ENCODE measurements at regions not wholly inside any gene's neighbourhood (a gene's known extent, or its start where the extent isn't known, plus 50 kb on each side); places are given as distances from the start of the nearest gene placed in this dataset.

DNA sequence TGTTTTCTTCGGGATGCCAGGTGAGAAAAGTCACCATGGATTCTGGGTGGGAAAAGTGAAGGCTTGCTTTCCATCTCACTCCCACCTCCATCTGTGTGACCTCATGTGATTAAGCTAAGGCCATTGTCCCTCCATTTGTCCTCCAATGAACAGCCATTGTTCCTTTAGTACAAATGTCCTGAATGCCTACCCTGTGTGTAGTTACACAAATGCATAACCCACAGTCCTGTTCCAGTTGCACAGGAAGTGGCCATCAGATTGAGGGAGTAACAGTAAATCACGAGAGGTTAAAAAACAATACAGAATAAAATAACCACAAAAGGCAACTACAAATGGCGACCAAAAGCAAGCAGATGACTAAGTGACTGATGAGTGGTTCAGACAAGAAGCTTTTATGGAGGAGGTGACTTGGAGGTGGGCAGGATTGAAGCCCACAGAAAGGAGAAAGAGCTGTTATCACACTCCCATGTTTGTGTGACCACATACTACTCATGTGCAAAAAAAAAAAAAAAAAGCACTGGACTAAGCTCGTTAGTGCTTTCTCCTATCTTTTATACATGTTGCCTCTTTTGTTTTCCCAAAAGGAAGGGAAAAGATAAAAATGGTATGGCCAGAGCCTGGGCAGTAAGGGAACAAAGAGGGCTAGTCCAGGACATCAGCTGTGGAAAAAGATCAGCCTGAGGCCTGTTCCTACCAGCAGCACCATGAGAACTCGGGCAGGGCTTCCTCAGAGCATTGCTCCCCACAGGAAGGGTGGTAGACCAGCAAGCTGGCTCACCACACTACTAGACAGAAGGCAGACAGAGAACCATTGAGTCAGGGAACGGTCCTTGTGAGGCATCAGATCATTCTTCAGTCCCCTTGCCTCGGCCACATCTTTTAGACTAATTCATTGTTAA is 111.0 kb downstream of the TFAP2A start:
- DNase-seq: no peak

DNA sequence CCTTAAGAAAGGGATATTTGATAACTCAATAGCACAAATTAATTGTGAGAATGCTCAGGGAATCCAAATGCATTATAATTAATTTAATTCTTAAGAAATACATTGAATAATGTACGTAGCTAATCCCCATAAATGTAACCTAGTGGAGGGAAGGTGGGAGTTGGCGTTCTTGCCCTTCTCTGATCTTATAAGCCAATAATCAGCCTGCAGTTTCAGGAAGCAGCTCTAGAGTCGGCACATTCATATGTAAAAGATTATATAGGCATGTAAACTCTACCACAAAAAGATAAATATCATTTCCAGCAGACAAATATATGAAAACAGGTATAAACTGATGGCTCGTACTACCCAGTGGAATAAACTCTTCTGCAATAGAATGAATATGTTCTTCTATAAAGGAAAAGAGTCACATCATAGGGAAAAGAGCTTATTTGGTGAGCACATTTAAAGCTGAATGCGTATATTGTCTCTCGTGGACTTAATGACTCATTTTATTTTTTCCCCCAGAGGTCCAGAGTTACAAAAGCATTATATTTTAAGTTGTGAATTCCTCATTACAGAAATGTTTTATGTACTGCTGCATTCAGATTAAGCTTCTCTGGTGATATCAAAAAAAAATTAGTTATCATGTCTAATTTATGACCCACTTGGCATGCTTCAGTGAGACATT is 112.2 kb downstream of the TFAP2A start:
- no peak for DNase-seq

DNA sequence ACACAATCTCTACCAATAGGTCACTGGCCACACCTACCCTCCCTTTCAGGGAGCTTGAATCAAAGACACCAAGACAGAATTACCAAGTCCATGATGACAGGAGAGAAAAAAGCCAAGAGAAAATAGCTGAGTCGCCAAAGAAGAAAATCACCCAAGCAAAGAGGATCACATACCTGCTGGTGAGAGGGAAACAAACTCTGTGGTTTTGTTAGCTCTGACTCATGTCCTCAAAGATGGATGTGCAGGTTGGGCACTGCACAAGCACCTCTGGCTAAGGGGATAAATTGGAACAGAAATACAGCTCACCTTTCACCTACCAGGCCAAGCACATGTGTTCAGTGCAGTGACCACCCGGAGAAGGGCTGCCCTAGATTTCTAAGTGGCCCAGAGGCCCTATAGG is 114.8 kb downstream of the TFAP2A start:
- DNase-seq: no peak

DNA sequence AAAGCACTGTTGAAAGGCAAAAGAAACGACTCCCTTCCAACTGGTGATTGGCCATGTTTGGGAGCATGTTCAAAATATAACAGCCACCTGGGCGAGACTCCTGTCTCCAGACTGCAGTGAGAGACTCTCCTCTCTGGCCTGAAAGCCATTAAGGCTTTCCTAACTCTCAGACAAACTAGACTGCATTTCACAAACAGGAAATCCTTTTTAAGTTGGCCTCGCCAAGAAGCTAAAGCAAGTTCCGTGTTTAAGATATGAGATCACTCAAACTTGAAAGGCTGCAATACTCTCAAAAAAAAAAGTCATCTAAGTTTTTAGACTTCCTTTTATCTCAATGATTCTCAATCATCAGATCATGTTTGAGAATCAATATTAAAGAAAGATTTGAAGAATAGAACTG is 117.0 kb downstream of the TFAP2A start:
- DNase-seq: no peak

DNA sequence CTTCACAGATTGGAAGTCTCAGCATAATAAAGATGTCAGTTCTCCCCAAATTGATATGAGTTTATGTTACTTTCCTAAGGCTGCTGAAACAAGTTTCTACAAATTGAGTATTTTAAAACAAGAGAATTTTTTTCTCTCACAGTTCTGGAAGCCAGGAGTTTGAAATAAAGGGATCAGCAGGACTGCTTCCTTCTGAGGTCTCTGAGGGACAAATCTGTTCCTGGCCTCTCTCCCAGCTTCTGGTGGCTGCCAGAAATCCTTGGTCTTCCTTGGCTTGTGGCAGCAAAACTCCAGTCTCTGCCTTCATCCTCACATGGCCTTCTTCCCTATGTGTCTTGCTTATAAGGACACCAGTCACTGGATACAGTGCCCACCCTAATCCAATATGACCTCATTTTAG is 136.1 kb downstream of the TFAP2A start:
- DNase-seq: no peak

DNA sequence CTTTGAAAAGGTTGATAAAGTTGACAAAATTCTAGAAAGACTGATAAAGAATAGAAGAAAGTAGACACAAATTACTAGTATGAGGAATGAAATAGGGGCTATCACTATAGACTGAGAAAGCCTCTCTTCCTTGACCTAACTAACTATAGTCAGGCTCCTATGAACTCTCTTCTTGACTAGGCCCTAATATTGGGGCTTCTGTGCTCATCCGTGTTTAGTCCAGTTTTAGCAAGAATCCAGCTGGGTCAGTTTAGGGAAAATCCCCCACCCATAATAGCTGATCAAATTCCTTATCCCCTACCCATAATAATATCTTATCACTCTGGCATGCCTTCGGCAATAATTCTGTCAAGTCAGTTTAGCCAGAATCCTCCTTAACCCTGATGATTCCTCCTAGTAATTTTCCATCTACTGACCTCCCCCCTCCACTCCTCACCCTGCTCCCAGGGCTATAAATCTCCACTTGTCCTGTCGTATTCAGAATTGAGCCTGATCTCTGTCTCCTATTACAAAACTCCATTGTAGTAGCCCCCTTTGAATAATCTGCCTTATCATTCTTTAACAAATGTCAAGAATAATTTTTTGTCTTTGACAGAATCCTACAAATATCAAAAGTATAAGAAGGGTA is 138.1 kb downstream of the TFAP2A start:
- DNase-seq: no peak

DNA sequence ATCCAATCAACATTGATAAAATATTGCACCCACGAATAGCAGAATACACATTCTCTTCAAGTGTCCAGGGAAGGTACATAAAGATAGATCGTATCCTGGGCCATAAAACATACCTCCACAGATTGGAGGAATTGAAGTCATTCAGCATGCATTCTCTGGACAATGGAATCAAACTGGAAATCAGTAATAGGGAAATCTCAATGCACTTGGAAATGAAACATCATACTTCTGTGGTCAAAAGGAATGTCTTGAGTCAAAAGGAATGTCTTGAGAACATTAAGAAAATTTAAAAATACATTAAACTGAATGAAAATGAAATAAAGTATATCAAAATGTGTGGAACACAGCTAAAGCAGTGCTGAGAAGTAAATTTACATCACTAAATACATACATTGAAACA is 138.8 kb downstream of the TFAP2A start:
- DNase-seq: no peak

DNA sequence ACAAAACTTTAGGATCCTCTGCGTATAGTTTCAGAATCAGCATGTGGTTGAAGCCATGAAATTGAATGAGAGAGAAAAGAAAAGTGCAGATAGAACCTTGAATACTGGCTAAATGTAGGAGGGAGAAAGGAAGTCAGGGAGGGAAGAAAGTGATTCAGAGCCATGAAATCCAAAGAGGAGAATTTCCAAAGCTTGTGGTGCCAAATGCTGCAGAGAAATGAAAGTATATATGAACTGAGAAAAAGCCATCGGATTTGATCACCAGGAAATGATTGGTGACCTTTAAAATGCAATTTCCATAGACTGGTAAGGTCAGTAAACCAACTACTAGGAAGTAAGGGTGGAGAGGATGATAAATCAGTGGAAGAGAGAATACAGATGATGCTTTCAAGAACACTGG is 142.3 kb downstream of the TFAP2A start:
- DNase-seq: no peak

DNA sequence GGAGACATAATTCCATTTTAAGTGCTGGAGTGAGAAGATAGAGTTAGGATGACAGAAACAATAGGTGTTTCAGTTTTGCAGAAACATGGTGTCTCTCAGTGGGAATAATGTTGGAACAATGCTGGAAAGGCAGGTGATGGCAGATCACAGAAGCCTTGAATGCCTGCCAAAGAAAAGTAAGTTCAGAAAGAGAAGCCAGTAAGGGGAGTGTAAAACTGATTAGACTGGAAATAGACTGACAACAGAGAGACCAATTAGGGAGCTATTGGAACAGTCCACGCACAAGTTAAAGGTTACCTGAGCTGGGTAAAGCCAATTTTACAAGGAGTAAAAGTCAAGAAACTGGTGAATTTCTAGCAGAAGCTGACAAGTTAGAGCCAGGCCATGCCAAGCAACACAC is 142.9 kb downstream of the TFAP2A start:
- DNase-seq: no peak

DNA sequence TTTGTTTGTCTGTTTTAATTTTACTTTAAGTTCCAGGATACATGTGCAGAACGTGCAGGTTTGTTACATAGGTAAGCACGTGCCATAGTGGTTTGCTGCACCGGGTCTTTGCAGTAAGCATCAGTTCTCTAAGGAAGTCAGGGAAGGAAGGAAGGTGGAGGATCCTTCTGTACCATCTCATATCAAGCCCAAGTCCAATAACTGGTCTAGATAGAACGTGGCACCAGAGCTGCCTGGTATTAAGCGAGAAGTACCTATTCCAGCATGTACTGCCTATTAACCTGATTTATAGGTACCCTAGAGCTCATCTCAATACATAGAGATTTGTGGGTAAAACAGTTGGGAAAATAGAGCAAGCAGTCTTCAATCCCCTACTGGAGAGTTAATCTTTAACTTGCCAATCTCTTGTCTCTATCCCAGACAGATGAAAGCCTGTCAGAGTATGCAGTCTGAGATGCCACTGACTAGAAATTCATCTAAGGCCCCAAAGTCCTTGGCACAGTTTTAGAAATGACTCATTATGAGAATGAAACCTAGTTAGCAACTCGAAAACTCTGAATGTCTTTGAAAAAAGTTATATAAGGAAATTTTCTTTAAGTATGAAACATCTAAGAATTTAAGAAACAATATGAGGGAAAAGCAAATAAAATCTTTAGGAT is 144.9 kb downstream of the TFAP2A start:
- no peak for DNase-seq

DNA sequence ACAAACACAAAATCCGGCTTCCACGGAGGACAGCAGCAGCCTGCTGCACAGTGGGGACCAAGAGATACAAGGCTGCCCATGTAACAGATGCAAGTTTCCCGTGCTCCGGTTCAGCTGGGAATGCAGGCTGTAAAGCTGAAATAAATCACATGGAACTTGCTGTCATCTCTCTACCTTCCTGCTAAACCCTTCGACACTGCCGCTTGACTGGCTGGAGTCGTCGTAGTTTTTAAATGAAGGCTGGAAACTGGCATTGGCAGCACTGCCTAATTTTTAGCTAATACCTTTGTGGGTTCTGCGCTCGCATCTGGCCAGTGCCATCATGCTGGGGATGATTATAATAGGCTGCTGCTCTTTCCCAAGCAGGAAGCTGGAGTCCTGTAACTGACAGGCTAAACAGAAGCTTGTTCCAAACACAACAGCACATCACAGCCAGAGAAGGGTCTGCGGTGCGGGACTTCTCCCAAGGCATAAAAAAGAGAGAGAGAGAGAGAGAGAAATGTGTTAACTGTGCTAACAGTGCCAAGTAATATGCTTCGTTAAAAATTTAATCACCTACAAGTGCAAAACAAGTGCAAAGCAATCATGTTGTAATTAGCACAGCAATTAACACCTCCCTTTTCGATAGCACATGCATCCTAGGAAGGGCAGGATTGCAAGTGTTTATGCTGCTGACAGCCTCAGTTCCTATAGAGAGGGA is 146.1 kb downstream of the TFAP2A start:
- no peak for DNase-seq

DNA sequence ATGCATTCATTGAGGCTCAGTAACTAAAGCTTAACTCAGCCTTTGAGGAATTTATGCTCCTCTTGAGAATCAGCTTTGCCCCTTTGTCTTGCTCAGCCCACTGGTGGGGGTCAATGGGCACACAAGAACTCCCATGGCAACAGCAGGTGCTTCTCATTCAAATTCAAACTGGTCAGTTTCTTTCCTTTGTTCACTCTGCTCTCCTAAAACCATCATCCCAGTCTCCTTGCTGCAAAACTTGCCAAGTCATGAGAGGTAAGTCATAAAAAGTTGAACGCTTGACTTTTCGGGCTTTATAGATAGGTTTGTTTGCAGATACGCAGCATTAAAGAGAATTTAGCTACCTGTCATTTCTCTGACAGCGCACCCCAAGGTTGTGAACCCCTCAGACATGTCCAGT is 146.8 kb downstream of the TFAP2A start:
- no peak for DNase-seq

DNA sequence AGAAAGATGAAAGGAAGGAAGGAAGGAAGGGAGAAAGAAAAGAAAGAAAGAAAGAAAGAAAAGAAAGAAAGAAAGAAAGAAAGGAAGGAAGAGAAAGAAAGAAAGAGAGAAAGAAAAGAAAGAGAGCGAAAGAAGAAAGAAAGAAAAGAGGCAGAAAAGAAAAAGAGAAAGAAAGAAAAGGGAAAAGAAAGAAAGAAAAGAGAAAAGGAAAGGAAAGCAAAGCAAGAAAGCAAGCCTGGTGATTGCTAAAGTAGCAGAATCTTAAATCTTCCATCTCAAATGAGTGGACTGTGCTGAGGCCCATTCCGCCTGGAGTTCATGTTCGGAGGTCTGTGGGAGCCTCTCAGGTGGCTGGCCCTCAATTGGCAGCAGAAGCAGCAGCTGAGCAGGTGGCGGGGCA is 148.4 kb downstream of the TFAP2A start:
- no peak for DNase-seq

DNA sequence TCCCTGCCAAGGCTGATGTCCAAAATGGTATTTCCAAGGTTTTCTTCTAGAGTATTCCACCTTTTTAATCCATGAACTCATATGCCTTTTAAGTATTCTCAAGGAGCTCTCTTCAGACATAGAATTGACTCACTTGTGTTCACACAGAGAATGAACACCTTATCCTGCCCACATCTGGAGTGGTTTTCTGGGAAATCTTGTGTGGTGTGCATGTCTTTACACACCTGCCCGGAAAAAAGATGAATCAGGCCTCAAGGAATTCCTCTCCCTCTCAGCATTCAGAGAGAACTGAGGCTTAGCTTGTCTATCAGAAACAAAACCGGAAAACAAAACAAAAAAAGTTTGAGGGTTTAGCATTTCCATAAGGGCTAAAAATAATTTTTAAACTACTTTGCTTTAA is 148.8 kb downstream of the TFAP2A start:
- DNase-seq: no peak

DNA sequence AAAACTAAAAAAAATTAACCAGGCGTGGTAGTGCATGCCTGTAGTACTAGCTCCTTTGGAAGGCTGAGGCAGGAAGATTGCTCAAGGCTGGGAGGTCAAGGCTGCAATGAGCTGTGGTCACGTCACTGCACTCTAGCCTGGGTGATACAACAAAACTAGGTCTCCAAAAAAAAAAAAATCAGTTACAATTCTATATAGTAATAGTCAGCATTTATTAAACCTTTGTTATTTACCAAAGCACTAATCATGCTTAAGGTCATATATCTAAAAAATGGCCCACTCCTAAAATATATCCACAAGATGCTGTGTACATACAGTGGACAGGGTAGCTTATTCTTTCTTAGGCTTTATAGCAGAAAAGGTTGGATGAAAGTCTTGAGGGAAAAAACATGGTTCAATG is 152.4 kb downstream of the TFAP2A start:
- DNase-seq: no peak

DNA sequence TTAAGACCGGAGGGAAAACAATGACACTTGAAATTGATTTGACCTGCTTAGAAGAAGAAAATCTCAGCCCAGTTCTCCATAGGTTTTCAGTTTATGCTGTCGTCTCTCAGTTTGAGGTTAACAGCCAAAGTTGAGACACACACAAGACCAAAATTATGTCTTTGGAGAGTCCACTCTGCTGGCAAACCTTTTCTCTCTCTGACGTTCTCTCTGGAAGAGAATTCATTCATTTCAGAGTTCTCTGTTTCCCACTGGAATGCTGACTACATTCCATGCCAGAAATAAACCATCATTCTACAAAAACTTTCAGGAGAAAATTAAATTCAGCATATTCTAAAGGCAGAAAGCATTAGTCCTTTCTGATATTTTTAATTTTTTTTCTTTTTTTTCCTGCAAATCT is 155.2 kb downstream of the TFAP2A start:
- DNase-seq: no peak

DNA sequence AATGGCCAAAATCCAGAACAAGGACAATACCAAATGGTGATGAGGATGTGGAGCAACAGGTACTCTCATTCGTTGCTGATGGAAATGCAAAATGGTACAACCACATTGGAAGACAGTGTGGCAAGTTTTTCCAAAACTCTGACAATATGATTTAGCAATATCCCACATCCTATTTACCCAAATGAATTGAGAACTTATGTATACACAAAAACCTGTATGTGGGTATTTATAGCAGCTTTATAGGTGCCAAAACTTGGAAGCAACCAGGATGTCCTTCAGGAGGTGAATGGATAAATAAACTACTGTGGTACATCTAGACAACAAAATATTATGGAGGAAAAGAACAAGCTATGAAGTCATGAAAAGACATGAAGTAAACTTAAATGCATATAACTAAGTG is 156.5 kb downstream of the TFAP2A start:
- DNase-seq: no peak

DNA sequence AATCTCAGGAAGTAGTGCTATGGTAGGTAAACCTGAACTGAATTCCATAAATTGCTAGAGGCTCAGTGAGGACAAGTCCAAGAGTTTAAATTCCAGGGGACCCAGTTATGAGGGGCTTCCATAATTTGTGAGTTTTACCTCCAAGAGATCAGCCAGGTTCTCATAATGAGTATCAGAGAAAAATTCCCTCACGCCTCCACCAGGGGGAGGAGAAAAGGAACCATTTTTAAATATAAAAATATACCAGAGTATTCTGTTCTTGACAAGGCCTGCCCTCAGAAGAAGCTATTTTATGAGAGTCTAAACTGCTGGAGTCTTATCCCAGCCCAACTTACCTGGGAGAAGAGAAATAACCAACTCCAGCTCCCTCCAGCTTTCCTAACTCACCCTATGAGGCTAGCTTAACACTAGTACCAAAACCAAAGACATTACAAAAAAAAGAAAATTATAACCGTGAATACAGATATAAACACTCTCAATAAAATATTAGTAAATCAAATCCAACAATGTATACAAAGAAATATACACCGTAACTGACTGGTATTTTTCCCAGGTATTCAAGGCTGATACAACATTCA is 158.7 kb downstream of the TFAP2A start:
- DNase-seq: no peak

DNA sequence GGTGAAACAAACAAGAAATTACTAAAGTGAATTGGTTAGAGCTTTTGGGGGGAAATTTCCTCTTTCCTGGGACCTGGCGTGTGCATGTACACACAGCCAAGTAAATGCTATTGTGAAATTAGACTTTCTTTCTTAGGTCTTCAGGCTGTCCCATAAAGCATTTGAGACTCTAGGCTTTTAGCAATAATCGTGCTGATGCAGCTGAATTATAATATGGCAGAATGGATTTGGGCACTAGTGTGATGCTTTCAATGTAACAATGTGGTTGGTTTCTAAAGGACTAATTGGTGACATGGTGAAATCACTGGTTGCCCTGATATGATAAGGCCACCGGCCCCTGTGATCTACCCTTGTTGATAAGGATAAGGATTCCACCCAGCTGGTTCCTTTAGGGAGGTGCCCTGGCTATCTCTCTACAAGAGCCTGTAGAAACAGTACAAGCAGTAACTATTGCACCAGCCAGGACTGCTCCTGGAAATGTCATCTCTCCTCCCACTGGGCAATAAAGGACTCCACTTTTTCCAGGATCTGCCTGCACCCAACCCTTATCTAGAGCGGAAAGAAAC is 164.1 kb downstream of the TFAP2A start:
- DNase-seq: no peak

DNA sequence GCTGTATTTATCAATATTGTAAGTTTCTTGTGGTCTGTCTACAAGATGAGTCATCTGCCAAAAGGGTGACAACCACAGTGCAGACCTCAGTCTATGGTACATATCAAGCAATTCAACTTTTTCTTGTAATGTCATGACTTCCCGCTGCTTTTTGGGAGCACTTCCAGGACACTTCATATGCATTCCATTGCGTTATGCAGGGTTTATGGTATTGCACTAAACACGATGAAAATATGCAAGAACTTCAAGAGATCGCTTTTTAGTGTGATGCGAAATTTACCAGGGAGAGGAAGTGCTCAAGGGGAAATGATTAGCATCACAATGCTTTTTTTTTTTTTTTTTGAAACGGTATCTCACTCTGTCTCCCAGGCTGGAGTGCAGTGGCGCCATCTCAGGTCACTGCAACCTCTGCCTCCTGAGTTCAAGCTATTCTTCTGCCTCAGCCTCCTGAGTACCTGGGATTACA is 166.5 kb downstream of the TFAP2A start:
- DNase-seq: no peak

DNA sequence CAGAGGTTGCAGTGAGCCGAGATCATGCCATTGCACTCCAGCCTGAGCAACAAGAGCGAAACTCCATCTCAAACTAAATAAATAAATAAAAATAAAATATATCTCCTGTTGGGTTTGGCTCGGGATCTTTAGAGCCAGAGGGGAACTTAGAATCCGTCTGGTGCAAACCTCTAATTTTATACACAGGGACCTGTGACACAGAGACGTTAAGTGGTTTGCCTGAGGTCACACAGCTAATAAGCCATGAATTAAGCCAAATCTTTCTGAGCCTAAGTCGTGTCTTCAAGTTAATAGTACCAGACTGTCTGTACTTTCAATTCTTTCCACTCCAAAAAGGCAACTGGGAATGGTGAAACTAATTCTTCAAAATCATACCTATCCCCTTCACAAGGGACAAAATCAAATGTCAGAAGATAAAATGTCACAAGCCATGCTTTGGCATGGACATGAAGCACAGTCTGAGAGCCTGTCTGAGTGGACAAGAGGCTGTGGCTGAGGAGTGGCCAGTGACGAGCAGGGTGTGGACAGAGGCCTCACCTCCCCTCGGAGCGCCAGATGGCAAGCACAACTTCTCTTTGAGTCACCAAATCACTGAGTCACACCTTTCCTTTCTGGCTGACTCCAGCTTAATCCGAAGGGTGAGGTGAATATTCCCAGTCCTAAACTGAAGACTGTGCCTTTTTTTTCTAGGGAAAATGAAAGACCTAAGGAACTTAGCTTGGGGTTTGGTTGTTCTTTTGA is 177.4 kb downstream of the TFAP2A start:
- no peak for DNase-seq
